ENCODE measurements at regions not wholly inside any gene's neighbourhood (a gene's known extent, or its start where the extent isn't known, plus 50 kb on each side); places are given as distances from the start of the nearest gene placed in this dataset.

DNA sequence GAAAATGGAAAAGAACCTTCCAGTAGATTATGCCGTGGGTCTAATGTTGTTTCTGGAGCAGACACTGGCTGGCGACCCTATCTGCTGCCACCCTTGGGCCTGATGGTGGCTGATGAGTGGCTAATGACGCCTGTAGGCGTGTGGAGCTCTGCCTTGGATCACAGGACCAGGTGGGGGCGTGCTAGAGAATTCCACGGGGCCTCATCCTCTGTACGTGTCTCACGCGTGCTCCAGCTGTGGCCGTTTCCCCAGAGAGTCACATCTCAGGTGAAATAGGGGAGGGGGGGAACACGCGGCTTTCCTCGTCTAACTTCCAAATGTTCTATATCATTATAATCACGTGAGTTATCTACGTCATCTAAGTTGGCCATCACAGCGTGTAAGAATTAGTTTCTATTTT, 160.9 kb upstream of the SMIM21 start:
- DNase-seq (ENCODE audit: low read depth), result no peak

DNA sequence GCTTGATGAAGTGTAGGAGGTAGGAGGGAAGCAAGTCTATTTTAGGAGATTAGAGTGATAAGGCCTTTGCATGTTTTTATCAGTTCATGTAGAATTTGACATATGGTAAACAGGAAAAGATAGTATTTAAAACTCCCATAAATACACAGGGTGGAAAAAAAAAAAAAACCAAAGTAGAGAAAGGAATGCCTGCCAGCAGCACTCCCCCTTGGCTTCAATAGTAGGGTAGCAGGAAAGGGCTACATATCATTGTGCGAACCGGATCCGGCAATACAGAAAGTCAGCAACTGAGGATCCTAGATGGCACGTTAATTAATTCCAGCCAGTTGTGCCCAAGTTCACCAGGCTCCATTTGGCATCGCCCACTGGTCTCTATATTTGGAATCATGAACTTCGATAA, 159.6 kb upstream of the SMIM21 start:
- DNase-seq (ENCODE audit: low read depth), result no peak

DNA sequence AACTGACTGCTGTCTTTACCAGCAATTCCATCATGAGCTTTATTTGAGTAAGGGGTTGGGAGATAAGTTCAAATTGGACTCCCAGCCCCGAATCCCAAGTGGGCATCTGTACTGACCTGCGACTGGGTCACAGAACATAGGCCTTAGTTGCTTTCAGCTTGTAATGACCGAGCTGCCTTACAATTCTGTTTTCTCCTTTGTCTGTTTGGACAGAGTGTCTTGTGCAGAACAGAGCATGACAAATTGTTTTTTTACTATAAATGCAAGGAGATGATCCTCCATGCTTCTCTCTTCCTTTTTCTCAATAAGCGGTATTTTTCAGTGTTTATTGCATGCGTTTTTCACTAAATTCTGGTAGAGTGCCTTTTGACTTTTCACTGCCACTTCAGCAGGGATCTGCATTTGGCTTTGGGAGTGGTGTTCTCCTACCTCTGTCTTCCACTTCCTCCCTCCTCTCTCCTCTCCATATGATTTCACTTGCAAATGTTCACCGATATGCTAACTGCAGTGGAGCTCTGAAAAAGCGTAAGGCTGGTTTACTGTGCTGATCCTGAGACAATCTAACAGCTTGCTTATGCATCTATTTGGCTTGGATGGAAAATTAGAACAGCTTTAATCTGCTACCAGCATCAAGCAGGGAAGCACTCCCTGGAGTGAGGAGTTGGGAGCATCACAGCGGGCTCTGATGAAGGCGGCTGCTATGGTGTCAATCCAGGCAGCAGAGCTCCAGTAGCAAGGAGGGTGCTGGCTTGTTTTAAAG, 158.8 kb upstream of the SMIM21 start:
- DNase-seq (ENCODE audit: low read depth), result no peak

DNA sequence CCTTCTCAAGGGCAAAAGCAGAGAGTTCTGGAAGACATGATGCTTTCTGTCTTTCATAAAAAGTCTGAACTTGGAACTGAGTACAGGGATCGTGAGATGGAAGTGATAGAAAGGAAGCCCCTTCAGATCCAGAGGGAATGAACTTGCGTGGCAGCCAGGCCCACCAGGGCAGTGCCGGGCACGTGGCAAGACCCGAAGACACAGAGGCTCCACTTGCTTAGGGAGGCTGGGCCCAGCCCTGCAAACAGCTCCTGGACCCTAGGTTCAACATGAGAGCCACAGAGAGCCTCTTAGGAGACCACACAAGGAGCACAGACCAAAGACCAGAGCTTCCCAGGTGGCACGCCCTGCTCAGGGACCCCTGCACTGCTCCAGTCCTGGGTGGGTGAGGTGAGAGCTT, 155.4 kb upstream of the SMIM21 start:
- DNase-seq (ENCODE audit: low read depth), result no peak

DNA sequence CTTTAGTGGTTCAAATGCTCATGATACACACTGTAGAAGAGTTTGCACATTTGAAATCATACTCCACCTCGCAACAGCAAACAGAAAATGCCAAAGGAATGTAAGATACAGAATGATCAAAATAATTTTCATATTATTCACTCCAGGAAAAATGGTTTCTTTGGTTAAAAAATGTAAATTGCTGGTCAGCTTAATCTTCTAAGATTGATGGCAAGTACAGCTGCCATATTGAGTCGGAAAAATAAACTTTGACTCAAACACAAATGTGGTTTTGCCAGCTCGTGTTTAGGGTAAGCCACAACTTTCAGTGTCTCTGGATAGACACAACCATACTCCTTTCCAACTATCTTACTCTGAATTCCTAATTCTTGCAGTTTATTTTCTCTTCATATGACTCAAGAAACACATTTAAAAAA, 154.9 kb upstream of the SMIM21 start:
- DNase-seq (ENCODE audit: low read depth), result no peak

DNA sequence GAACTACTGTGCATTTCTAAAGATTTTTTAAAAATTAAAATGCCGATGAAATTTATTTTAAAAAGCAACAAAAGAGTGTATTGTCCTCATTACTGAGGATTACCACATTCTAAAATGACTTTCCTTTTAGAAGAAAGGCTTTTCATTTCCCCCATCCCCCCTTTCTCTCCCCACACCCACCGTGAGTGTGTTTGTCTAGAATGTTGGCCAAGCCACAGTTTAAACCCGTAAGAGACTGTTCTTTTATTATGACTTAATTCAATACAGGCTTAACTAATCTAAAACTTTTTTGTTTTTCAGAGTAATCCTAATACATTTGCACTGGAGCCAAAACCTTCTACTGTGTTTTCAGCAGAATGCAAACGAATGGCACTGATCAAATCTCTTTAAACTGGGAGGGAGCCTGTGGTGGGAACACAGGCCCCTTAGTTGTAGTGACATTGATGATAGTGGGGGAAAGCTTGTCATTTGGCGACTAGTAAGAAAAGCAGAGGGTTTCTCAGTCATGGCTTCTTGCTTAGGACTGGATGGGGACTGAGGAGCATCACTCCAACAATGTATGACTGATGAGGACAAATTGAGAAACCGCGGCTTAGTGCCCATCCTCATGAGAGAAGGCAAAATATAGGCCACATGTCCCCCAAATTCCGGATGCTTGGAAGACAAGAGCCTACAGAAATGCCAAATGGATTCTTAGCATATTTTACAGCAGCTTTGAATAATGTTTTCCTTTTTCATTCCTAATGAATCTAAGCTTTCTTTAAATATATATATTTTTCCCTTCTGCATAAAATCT, 154.0 kb upstream of the SMIM21 start:
- DNase-seq (ENCODE audit: low read depth), result no peak

DNA sequence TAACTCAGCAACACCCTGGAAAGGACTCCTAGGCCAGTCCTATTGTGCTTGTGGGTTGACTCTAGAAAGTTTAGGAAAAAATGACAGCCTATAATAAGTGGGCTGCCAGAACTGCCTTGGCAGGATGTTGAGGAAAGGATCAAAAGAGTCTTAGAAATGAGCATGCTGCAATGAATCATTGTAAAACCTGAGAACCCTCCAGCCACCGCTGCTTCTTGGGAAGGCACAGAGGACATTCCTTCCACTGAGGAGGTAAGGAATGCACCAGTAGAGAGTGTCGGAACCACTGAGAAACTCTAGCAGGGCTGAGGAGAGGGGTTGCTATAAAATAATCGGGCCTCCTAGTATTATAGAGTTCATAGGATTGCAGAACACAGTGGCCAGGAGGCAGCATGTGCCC, 146.7 kb upstream of the SMIM21 start:
- DNase-seq (ENCODE audit: low read depth), result no peak

DNA sequence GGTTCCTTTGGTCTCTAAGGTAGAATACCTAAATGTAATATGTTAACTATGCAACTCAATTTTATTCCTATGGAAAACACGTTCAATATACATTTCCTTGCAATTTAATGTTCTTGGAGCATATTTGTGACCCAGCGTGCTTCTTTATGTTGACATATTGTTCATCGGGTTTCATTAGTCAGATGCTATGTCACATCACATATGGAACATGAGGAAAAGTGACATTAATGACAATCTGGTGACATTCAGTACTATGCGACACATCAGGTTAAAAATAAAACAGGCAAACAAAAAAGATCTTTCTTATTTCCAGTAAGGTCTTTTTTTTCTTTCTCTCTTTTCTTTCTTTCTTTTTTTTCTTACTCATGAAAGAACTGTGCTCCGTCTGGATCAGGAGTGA, 135.6 kb upstream of the SMIM21 start:
- DNase-seq (ENCODE audit: low read depth), result no peak

DNA sequence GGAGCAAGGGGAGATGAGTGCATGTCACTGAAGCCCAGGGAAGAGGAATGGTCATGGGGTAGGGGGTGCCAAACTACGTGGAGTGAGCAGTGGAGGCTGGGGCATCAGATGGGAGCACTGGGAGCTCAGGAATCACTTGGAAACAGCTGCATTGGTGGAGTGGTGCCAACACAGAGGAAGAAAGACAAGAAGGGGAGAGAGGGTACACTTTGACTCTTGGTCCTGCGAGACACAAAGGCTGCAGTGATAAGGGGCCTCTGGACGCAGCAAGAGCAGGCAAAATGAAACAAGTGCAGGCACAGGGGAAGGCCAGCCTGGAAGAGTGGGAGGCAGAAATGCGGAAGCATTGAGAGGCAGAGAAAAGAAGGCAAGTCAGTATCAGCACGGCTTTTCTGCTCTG, 134.7 kb upstream of the SMIM21 start:
- DNase-seq (ENCODE audit: low read depth), result no peak

DNA sequence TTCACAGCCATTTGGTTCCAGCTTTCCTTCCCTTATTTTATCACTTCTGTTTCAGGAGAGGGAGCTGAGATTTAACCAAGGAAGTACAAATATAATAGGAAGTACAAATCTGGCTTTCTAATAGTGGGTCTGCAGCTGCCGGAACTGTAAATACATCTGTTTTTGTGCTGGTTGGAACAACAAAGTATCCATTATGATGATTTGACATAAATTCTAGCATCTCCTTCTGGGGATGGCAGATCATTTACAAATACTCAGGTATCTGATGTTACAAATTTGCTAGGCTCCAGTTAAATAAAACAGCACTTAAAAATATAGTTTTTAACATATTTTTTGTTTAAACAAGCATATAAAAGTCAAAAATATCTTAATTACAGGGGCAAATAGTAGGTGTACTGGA, 131.3 kb upstream of the SMIM21 start:
- no peak for DNase-seq (ENCODE audit: low read depth)

DNA sequence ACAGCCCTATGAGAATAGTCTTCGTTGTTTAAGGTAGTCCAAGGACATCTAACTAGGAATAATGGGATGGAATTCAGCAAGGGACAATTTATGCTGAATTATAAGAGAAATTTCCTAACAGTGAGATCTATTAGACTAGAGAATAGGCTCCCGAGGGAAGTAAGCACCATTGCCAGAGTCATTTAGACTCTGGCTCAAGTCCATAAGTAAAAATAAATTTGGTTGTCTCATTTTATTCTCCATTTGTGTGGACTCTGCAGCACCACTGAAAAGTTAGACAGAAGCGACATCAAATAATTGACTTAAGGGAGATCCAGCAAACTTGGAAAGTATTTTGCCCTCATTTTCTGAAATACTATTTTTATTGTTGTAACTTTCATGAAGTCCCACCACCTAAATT, 129.3 kb upstream of the SMIM21 start:
- DNase-seq (ENCODE audit: low read depth), result no peak

DNA sequence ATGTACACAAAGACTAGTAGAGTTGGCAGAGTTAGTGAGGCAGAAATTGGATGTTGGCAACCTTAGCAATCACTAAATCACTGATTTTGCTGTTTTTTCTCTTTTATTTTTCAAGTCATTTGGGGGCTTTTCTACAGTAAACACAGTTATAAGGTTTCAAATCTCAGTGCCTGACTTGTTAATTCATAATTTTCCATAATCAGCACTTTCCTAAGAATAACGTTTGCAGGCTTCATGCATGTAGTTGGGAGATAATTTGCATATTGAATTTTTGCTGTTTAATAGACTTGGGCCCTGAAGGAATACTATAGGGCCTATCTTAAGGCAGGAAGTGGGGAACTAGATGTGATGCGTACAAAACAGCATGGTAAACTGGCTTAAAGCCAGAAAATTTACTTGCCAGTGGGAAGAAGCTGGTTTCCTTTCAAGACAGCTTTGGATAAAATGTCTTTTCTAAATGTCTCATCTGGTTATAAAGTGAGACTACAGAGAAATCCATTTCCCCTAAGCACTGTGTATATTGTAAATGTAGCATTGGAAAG, 127.2 kb upstream of the SMIM21 start:
- no peak for DNase-seq (ENCODE audit: low read depth)

DNA sequence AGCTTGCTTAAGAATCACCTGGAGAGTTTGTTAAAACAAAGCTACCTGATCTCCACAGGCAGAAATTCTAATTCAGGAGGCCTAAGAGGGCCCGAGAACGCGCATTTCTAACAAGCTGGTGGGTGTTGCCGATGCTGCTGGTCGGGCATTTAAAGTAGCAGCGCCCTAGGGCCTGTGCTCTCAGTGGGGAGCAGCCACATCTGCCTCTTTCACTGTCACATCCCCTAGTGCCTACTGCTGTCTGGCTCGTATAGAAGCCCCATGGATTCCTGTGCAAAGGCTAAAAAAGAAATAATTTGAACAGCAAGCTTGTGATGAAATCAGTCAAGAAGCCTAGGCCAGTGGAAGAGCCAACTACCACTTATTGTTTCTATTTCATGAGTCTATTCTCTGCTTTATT, 126.7 kb upstream of the SMIM21 start:
- no peak for DNase-seq (ENCODE audit: low read depth)

DNA sequence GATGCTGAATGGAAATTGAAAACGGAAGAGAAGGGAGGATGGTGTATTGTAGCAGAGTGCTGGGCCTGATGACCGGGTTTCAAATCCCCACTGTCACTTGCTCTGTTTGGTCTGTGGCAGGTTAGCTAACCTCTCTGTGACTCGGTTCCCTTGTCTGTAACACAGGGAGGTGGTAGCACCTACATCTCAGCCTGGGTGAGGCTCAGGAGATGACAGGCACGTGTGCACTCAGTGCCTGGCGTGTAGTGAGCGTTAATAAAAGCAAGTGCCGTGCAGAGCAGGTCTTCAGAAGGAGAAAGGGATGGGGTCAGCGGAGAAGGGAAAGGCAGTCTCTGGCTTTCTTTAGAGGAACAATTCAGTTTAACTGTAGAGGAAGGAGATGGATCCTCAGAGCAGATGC, 125.5 kb upstream of the SMIM21 start:
- DNase-seq (ENCODE audit: low read depth), result no peak

DNA sequence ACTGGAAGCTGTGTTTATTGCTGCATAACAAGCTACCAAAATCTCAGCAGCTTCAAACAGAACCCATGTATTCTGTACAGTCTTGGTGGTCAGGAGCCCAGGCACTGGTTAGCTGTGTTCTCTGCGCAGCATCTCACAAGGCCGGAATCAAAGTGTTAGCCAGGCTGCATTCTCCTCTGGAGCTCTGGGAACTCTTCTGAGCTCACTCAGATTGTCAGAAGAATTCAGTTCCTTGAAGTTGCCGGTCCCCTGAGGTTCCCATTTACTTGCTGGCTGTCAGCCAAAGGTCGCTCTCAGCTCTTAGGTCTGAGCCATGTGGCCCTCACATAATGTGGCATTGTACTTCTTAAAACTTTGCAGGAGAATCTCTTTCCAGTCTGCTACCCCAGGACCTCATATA, 123.6 kb upstream of the SMIM21 start:
- DNase-seq (ENCODE audit: low read depth), result no peak

DNA sequence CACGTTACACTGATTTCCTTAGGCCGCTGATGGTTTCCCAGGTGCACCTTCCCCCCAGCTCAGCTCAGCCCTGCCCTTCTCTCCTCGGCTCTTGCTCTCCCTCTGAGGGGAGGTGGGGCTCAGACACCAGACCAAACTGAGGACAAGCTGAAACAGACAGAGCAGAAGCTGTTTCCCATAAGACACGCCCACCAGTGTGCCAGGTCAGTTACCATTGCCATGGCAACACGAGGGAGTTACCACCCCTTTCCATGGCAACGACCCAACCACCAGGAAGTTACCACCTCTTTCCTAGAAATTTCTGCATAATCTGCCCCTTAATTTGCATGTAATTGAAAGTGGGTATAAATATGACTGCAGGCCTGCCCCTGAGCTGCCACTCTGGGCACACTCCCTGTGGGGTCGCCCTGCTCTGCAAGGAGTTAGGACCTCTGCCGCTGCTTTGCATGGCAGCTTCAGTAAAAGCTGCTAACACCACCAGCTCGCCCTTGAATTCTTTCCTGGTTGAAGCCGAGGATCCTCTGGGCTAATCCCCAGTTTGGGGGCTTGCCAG, 120.9 kb upstream of the SMIM21 start:
- peak; percentile 85 for DNase-seq (ENCODE audit: low read depth)

DNA sequence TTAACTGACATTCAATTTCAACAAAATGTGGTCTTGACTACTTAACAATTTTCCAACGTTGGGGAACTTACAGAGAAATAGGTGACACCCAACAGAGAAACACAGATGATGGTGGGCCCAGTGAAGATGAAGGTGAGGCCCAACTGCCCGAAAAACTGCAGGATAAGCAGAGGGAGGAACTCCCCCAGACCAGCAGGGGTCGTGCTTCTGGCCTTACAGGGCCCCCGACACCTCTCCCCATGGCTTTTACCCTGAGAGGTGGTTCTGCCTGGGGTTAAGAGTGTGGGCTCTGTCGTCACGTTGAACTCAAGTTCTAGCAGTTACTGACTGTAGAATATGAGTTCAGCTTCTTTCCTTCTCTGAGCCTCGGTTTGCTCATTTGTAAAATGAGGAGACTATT, 119.5 kb upstream of the SMIM21 start:
- DNase-seq (ENCODE audit: low read depth), result no peak

DNA sequence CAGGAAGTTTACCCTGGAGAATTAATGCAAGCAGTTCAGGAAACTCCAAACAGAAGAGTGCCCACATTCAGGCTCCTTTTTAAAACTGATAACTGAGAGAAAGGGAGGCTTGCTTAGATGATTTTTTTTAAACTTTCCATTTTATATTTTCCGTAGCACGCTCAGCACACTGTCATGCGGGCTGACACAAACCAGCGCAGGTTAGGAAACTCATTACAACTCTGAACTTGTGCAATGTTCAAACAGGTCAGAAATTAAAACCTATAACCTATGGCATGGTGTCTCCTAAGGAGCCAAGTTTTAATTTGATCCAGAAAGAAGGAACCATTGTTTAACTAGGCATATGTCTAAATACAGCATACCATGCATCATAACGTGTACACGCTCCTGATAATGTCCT, 117.7 kb upstream of the SMIM21 start:
- no peak for DNase-seq (ENCODE audit: low read depth)

DNA sequence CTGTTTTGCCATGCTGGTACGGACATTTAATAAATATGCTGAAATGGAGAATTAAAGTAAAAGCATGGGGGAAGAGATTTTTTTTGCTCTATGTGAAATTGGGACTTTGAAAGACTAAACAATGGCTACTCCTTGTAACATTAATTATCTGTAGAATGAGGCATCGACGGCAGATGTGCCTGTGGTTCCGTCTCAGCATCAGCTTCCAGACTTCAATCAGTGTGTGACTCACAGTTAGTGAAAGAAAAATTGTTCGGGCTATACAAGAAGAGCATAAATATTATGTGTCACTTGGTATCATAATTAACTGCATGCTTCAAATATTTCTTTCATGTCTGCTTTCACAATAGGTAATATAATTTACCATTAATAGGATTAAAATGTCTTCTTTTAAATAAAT, 117.0 kb upstream of the SMIM21 start:
- DNase-seq (ENCODE audit: low read depth), result no peak

DNA sequence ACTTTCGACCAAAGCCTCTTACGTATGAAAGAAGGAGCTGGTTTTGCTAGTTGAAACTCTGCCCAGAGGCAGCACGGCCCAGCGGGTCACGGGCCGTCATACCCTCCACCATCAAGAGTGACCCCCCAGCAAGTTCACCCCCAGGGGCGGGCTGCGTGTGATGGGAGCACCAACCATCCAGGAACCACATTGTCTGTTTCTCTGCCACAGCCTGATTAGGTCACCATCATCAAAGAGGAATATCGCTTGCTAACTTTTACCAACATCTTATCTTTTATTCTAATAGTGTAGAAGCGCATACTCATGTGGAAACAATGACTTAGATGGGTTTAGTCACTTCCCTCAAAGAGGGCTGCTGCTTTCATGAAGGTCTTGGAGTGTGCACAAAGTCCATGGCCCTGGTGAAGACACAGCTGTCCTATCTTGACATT, 116.6 kb upstream of the SMIM21 start:
- no peak for DNase-seq (ENCODE audit: low read depth)

DNA sequence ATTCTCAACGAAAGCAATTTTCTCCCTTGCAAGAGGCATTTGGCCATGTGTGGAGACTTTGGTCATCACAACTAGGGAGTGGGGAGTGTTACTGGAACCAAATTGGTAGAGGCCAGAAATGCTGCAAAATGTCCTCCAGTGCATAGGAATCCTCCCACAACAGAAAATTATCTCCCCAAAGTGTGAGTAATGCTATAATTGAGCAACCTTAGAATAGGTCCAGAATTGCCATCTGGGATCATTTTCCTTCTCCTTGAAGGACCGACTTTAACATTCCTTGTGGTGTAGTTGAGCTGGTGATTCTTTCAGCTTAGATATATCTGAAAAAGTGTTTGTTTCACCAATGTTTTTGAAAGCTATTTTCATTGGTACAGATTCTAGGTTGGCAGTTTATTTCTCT, 111.2 kb upstream of the SMIM21 start:
- DNase-seq (ENCODE audit: low read depth), result no peak

DNA sequence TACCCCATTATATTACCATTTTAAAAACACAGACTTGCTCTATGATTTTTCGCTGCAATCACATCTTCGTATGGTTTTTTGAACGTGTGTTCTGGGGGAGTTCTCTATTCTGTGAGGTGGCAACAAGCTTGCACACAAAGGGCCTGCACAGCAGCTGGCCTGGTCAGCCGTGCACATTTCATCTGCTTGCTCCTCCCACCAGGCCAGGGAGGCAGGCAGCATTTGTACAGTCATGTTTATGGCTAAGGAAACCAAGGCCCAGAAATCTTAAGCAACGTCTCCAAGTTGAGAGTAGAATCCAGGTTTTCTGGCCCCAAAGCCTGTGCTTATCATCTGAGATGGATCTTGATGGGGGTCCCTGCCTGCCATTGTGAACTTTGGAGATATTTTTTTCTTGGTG, 106.4 kb upstream of the SMIM21 start:
- no peak for DNase-seq (ENCODE audit: low read depth)

DNA sequence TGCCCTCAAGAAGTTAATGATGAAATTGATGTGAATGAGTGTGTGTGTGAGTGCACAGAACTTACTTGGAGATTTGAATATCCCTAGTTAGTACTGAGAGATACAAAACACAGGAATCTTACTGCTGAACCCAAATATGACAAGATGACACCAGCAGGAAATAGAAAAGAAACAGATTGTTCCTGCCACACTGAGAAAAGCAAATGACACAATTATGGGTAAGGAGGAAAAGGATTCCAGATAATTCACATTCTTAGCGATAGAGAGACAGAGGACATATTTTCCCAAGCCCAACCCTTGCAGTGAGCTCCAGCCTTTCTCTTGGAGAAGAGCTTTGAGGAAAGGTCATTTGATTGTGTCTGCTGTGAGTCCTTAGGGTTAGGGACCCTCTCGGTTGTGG, 105.7 kb upstream of the SMIM21 start:
- no peak for DNase-seq (ENCODE audit: low read depth)
